Fibroblast of mammary gland (primary cell): ENCODE measurements at regions not wholly inside any gene's neighbourhood (a gene's known extent, or its start where the extent isn't known, plus 50 kb on each side); places are given as distances from the start of the nearest gene placed in this dataset.

Experiments
- DNase-seq: peaks from one replicate; pipeline ENCODE4 v3.0.0-alpha.2; 2010; ENCODE audit warnings: low read depth
- H3K4me3 ChIP-seq: 2 replicates; pipeline ENCODE4 v1.5.1; 2011; ENCODE audit warnings: low read depth, mild to moderate bottlenecking, low read length, moderate library complexity; ENCODE audit not compliant: control insufficient read depth
- CTCF ChIP-seq: conservative IDR thresholded peaks from 2 replicates; pipeline ENCODE4 v1.5.1; 2011; ENCODE audit warnings: low read depth, low read length, inconsistent platforms; ENCODE audit not compliant: control insufficient read depth, insufficient read depth

GRCh38 chr9:90458485-90458884 lies 184.1 kb downstream of the DIRAS2 start:
- no peak for TF ChIP-seq CTCF
- no peak overlapping the region for H3K4me3 ChIP-seq
- DNase-seq, result no peak

- DNase-seq, result no peak
- no peak overlapping the region for H3K4me3 ChIP-seq
- no peak for TF ChIP-seq CTCF
These were observed 183.3 kb downstream of the DIRAS2 start for GRCh38 chr9:90459321-90459720.

- TF ChIP-seq CTCF, result no peak
- no peak overlapping the region for H3K4me3 ChIP-seq
- DNase-seq, result no peak
These were observed 182.4 kb downstream of the DIRAS2 start for GRCh38 chr9:90460220-90460619.

GRCh38 chr9:90464978-90465377 lies 177.6 kb downstream of the DIRAS2 start:
- no peak for DNase-seq
- no peak overlapping the region for H3K4me3 ChIP-seq
- TF ChIP-seq CTCF, result no peak

GRCh38 chr9:90466441-90466840 lies 176.2 kb downstream of the DIRAS2 start:
- H3K4me3 ChIP-seq, result no peak overlapping the region
- TF ChIP-seq CTCF, result no peak
- no peak for DNase-seq

- H3K4me3 ChIP-seq, result no peak overlapping the region
- no peak for DNase-seq
- no peak for TF ChIP-seq CTCF
These were observed 173.2 kb downstream of the DIRAS2 start for GRCh38 chr9:90469435-90469834.

- no peak for TF ChIP-seq CTCF
- H3K4me3 ChIP-seq, result no peak overlapping the region
- DNase-seq, result no peak
These were observed 172.7 kb downstream of the DIRAS2 start for GRCh38 chr9:90469865-90470387.
